Lower lobe of right lung (tissue), 2 donors: ENCODE measurements at regions not wholly inside any gene's neighbourhood (a gene's known extent, or its start where the extent isn't known, plus 50 kb on each side); places are given as distances from the start of the nearest gene placed in this dataset.
"Not testable (repeated sequence)": the region's sequence is repeated elsewhere in the genome, so short reads cannot be mapped to it uniquely, and the experiment has no call there.

Source experiments
- ATAC-seq, 2 donors: fragments of 200-7000 bp; cut with Tn5 transposase; one replicate each; pipeline ENCODE4 v1.9.1; 2020 to 2022; ENCODE audit warnings: mild to moderate bottlenecking in 2 of 2, moderate library complexity in 2 of 2
- DNase-seq: peaks from one replicate; pipeline ENCODE4 v3.0.0-alpha.2; 2020
- H3K27ac ChIP-seq: fragments of 200-600 bp; one replicate; pipeline ENCODE4 v1.8.0; 2022
- H3K27me3 ChIP-seq: fragments of 200-600 bp; one replicate; pipeline ENCODE4 v1.8.0; 2022; ENCODE audit warnings: low read depth
- H3K36me3 ChIP-seq: fragments of 200-600 bp; one replicate; pipeline ENCODE4 v1.8.0; 2022; ENCODE audit warnings: mild to moderate bottlenecking
- H3K4me1 ChIP-seq: fragments of 200-600 bp; one replicate; pipeline ENCODE4 v1.8.0; 2022
- H3K4me3 ChIP-seq: fragments of 200-600 bp; one replicate; pipeline ENCODE4 v1.8.0; 2022; ENCODE audit warnings: mild to moderate bottlenecking
- H3K9me3 ChIP-seq: fragments of 200-600 bp; one replicate; pipeline ENCODE4 v1.8.0; 2022
- CTCF ChIP-seq: fragments of 200-600 bp; IDR thresholded peaks from one replicate; pipeline ENCODE4 v1.8.0; 2022; ENCODE audit warnings: antibody characterized with exemption, mild to moderate bottlenecking
- intact Hi-C: fragments of 100-400 bp; cut with DNase I; formaldehyde crosslinking; loops from one replicate; pipeline ENCODE4 v1.11.0; 2022
- donor health status: DM: no; HTN: yes; CAD: no; lungs with severe emphysema.

- no peak for DNase-seq
- intact Hi-C loops, result no loop called here
- no peaks in the 10 kb centered on the region for H3K4me1 ChIP-seq
- no peak overlapping the region for H3K4me3 ChIP-seq
- no peak for ATAC-seq
- H3K36me3 ChIP-seq, result no peaks in the 10 kb centered on the region
- H3K9me3 ChIP-seq, result no peaks in the 10 kb centered on the region
- TF ChIP-seq CTCF, result no peak
- no peaks in the 10 kb centered on the region for H3K27me3 ChIP-seq
- no peak overlapping the region for H3K27ac ChIP-seq
Observed at GRCh38 chrY:12327751-12328150, 373.3 kb upstream of the USP9Y start.

- H3K36me3 ChIP-seq, H3K9me3 ChIP-seq, H3K4me3 ChIP-seq, intact Hi-C loops, H3K27me3 ChIP-seq, DNase-seq, ATAC-seq, H3K4me1 ChIP-seq, H3K27ac ChIP-seq: not testable (repeated sequence)
Observed at GRCh38 chrY:12331917-12332316, 369.1 kb upstream of the USP9Y start.

GRCh38 chrY:12343211-12343610, 357.8 kb upstream of the USP9Y start:
- intact Hi-C loops, result no loop called here
- Histone ChIP-seq H3K27me3 (no peaks in the 10 kb centered on the region), H3K36me3 (no peaks in the 10 kb centered on the region), H3K9me3 (no peaks in the 10 kb centered on the region), H3K27ac (no peak overlapping the region), H3K4me1 (no peaks in the 10 kb centered on the region), H3K4me3 (no peak overlapping the region)
- TF ChIP-seq CTCF, result no peak
- DNase-seq (no peak), ATAC-seq (no peak)

- no peaks in the 10 kb centered on the region for H3K36me3 ChIP-seq
- no peaks in the 10 kb centered on the region for H3K9me3 ChIP-seq
- ATAC-seq, result no peak
- intact Hi-C loops, result no loop called here
- H3K27me3 ChIP-seq, result no peaks in the 10 kb centered on the region
- H3K4me3 ChIP-seq, result no peak overlapping the region
- DNase-seq, result no peak
- H3K27ac ChIP-seq, result no peak overlapping the region
- no peaks in the 10 kb centered on the region for H3K4me1 ChIP-seq
- no peak for TF ChIP-seq CTCF
Observed at GRCh38 chrY:12348181-12348580, 352.9 kb upstream of the USP9Y start.

- Histone ChIP-seq H3K4me3 (no peak overlapping the region), H3K27ac (no peak overlapping the region), H3K27me3 (no peaks in the 10 kb centered on the region), H3K4me1 (no peaks in the 10 kb centered on the region), H3K9me3 (no peaks in the 10 kb centered on the region), H3K36me3 (no peaks in the 10 kb centered on the region)
- TF ChIP-seq CTCF, result no peak
- ATAC-seq, result no peak
- intact Hi-C loops, result no loop called here
- no peak for DNase-seq
Observed at GRCh38 chrY:12357204-12357603, 343.8 kb upstream of the USP9Y start.

GRCh38 chrY:12357655-12358054, 343.4 kb upstream of the USP9Y start:
- Histone ChIP-seq H3K27me3 (no peaks in the 10 kb centered on the region), H3K4me3 (no peak overlapping the region), H3K27ac (no peak overlapping the region), H3K9me3 (no peaks in the 10 kb centered on the region), H3K36me3 (no peaks in the 10 kb centered on the region), H3K4me1 (no peaks in the 10 kb centered on the region)
- DNase-seq (no peak), ATAC-seq (no peak)
- intact Hi-C loops, result no loop called here
- no peak for TF ChIP-seq CTCF
